HCT116 (cell line): ENCODE measurements at regions not wholly inside any gene's neighbourhood (a gene's known extent, or its start where the extent isn't known, plus 50 kb on each side); places are given as distances from the start of the nearest gene placed in this dataset.

Experiments used
- ATAC-seq: fragments of 200-7000 bp; cut with Tn5 transposase; 2 replicates; pipeline ENCODE4 v1.9.1; 2020; ENCODE audit warnings: mild to moderate bottlenecking, moderate library complexity
- BruUV-seq: library from RNA; stranded (reverse); fragments of 400-500 nt; replicated peaks from 2 replicates; lab custom pipeline; 2021; lab: Mats Ljungman, UMichigan
- CTCF ChIA-PET: fragments of 300-600 bp; sonication (Branson Sonifier 250); formaldehyde crosslinking; loops from one replicate; lab custom pipeline; 2021; ENCODE audit warnings: antibody characterized with exemption; lab: Charles Lee
- POLR2A ChIA-PET: fragments of 300-600, 350-600 bp; sonication (Branson Sonifier 250); formaldehyde crosslinking; loops from one replicate; lab custom pipeline; 2021; ENCODE audit warnings: antibody characterized with exemption; lab: Charles Lee
- RAD21 ChIA-PET, 2 experiments: fragments of 300-600 bp; sonication (Branson Sonifier 250); formaldehyde crosslinking; loops; one replicate each; lab custom pipeline; 2023; ENCODE audit warnings: low total read pairs in 2 of 2; ENCODE audit not compliant: uncharacterized antibody in 2 of 2, unreplicated experiment in 2 of 2, low non-redundant PET in 1 of 2; lab: Charles Lee
- DNase-seq: peaks from one replicate; pipeline ENCODE4 v3.0.0-alpha.2; 2010; ENCODE audit warnings: low read depth, low spot score
- H2AFZ ChIP-seq: fragments of 200-600 bp; shearing (Covaris generic), sonication (generic); 2 replicates; pipeline ENCODE4 v1.6.1; 2017; ENCODE audit warnings: low read depth, mixed run types, mixed read lengths, antibody characterized with exemption, low read length; ENCODE audit not compliant: poor library complexity, severe bottlenecking
- H3K27ac ChIP-seq: 2 replicates; pipeline ENCODE4 v1.5.1; 2012; ENCODE audit warnings: low read depth, low read length
- H3K27me3 ChIP-seq: fragments of 200-600 bp; sonication (generic); 2 replicates; pipeline ENCODE4 v1.6.1; 2016; ENCODE audit warnings: mixed run types, low read length, mixed read lengths; ENCODE audit not compliant: insufficient read depth
- H3K36me3 ChIP-seq, 2 experiments: fragments of 200-500 bp in 1 of 2; fragments of 200-600 bp in 1 of 2; sonication (Bioruptor generic) in 1 of 2; sonication (generic) in 1 of 2; 2 replicates each; pipeline versions ENCODE4 v1.5.1 to v1.6.1; 2014 to 2016; ENCODE audit warnings: low read length in 2 of 2, inconsistent platforms in 1 of 2, mixed read lengths in 1 of 2, mixed run types in 1 of 2; ENCODE audit not compliant: insufficient read depth in 2 of 2, control insufficient read depth in 1 of 2
- H3K4me1 ChIP-seq, 2 experiments: fragments of 200-600 bp in 1 of 2; sonication (generic) in 1 of 2; 2 replicates each; pipeline versions ENCODE4 v1.5.1 to v1.6.1; 2012 to 2017; ENCODE audit warnings: low read length in 2 of 2, inconsistent platforms in 1 of 2, mild to moderate bottlenecking in 1 of 2, mixed read lengths in 1 of 2, mixed run types in 1 of 2, moderate library complexity in 1 of 2; ENCODE audit not compliant: insufficient read depth in 2 of 2, control insufficient read depth in 1 of 2
- H3K4me2 ChIP-seq: fragments of 200-600 bp; sonication (generic); 2 replicates; pipeline ENCODE4 v1.6.1; 2017; ENCODE audit warnings: mixed run types, low read length, mixed read lengths
- H3K4me3 ChIP-seq, 2 experiments: fragments of 200-600 bp in 1 of 2; sonication (generic) in 1 of 2; replicated peaks in 1 of 2; 2 replicates each; pipeline ENCODE4 v1.5.1; 2011 to 2016; ENCODE audit warnings: low read length in 2 of 2, control low read depth in 1 of 2, low read depth in 1 of 2, mild to moderate bottlenecking in 1 of 2, mixed read lengths in 1 of 2, mixed run types in 1 of 2
- H3K79me2 ChIP-seq: fragments of 200-600 bp; sonication (generic); 2 replicates; pipeline ENCODE4 v1.6.1; 2017; ENCODE audit warnings: mild to moderate bottlenecking, mixed run types, low read length, moderate library complexity, mixed read lengths; ENCODE audit not compliant: insufficient read depth
- H3K9ac ChIP-seq: fragments of 200-600 bp; sonication (generic); 2 replicates; pipeline ENCODE4 v1.6.1; 2016; ENCODE audit warnings: low read length, mixed read lengths
- H3K9me2 ChIP-seq: fragments of 200-600 bp; sonication (generic), shearing (Covaris generic); 2 replicates; pipeline ENCODE4 v1.6.1; 2017; ENCODE audit warnings: mixed run types, mild to moderate bottlenecking, moderate library complexity; ENCODE audit not compliant: insufficient read depth
- H3K9me3 ChIP-seq, 2 experiments: fragments of 200-500 bp in 1 of 2; fragments of 200-600 bp in 1 of 2; sonication (Bioruptor generic) in 1 of 2; sonication (generic) in 1 of 2; 2 replicates each; pipeline ENCODE4 v1.6.1; 2014 to 2017; ENCODE audit warnings: low read length in 2 of 2, mixed read lengths in 2 of 2, inconsistent platforms in 1 of 2, low read depth in 1 of 2, mild to moderate bottlenecking in 1 of 2, mixed run types in 1 of 2, moderate library complexity in 1 of 2; ENCODE audit not compliant: control insufficient read depth in 1 of 2, insufficient read depth in 1 of 2
- H4K20me1 ChIP-seq: fragments of 200-600 bp; sonication (generic), shearing (Covaris generic); 2 replicates; pipeline ENCODE4 v1.6.1; 2017; ENCODE audit warnings: mixed run types, mild to moderate bottlenecking, moderate library complexity; ENCODE audit not compliant: insufficient read depth
- CBX3 ChIP-seq: IDR thresholded peaks from 2 replicates; pipeline ENCODE4 v1.6.1; 2012; ENCODE audit warnings: low read depth
- CEBPB ChIP-seq: IDR thresholded peaks from 2 replicates; pipeline ENCODE4 v1.6.1; 2012; ENCODE audit warnings: low read depth
- EGR1 ChIP-seq: IDR thresholded peaks from 2 replicates; pipeline ENCODE4 v1.6.1; 2012; ENCODE audit warnings: low read depth
- ELF1 ChIP-seq: IDR thresholded peaks from 2 replicates; pipeline ENCODE4 v1.6.1; 2012; ENCODE audit warnings: low read depth, borderline replicate concordance
- EZH2 ChIP-seq: fragments of 200-600 bp; sonication (generic); IDR thresholded peaks from 2 replicates; pipeline ENCODE4 v1.6.1; 2017; ENCODE audit warnings: antibody characterized with exemption, mixed run types
- EZH2phosphoT487 ChIP-seq: fragments of 200-600 bp; IDR thresholded peaks from 2 replicates; pipeline ENCODE4 v1.6.1; 2018; ENCODE audit warnings: antibody characterized with exemption, borderline replicate concordance
- FOSL1 ChIP-seq: IDR thresholded peaks from 2 replicates; pipeline ENCODE4 v1.6.1; 2012; ENCODE audit warnings: low read depth
- JUND ChIP-seq: IDR thresholded peaks from 2 replicates; pipeline ENCODE4 v1.6.1; 2012
- MAX ChIP-seq: IDR thresholded peaks from 2 replicates; pipeline ENCODE4 v1.6.1; 2012
- POLR2AphosphoS5 ChIP-seq: IDR thresholded peaks from 2 replicates; pipeline ENCODE4 v1.6.1; 2011; ENCODE audit warnings: mild to moderate bottlenecking, low read depth, low read length, moderate library complexity
- RAD21 ChIP-seq: IDR thresholded peaks from 2 replicates; pipeline ENCODE4 v1.6.1; 2012; ENCODE audit warnings: low read depth, mild to moderate bottlenecking
- REST ChIP-seq: IDR thresholded peaks from 2 replicates; pipeline ENCODE4 v1.6.1; 2012; ENCODE audit warnings: low read depth
- SP1 ChIP-seq: IDR thresholded peaks from 2 replicates; pipeline ENCODE4 v1.6.1; 2012; ENCODE audit warnings: low read depth
- SRF ChIP-seq: IDR thresholded peaks from 2 replicates; pipeline ENCODE4 v1.6.1; 2012; ENCODE audit warnings: low read depth
- TCF7L2 ChIP-seq: IDR thresholded peaks from 2 replicates; pipeline ENCODE4 v1.7.0; 2011; ENCODE audit warnings: borderline replicate concordance, inconsistent platforms; ENCODE audit not compliant: insufficient read depth, insufficient read length; ENCODE audit errors: extremely low read depth
- ZFX ChIP-seq: fragments of 450-650 bp; IDR thresholded peaks from 2 replicates; pipeline ENCODE4 v1.6.1; 2017
- ZNF274 ChIP-seq: fragments of 200-500 bp; sonication (Bioruptor generic); IDR thresholded peaks from 2 replicates; pipeline ENCODE4 v1.6.1; 2014; ENCODE audit warnings: mild to moderate bottlenecking, low read depth, low read length, inconsistent platforms
- intact Hi-C: fragments of 100-400 bp; cut with micrococcal nuclease; formaldehyde crosslinking; loops from 2 replicates; pipeline ENCODE4 v1.10.0; 2022
- TF ChIP-seq, protein P1 (sequence below): IDR thresholded peaks from 2 replicates; pipeline ENCODE4 v1.6.1; 2012

DNA sequence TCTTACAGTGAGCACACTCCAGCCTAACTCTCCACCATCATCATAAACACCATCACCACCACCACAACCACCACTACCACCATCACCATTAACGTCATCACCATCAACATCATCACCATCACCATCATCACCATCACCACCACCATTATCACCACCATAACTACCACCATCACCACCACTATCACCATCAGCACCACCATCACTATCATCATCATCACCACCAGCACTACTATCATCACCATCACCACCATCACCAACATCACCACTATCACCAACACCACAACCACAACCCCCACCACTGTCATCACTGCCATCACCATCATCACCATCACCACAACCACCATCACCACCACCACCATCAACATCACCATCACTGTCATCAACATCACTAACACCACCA is 279.0 kb upstream of the TCERG1L start:
- BruUV-seq, result no TSS peak
- no peaks in the 10 kb centered on the region for H3K36me3 ChIP-seq
- H3K9ac ChIP-seq, result no peak overlapping the region
- ATAC-seq, result no peak
- ChIA-PET CTCF (no interaction called here), POLR2A (no interaction called here)
- no peak overlapping the region for H2AFZ ChIP-seq
- no peak overlapping the region for H3K4me2 ChIP-seq
- no peaks in the 10 kb centered on the region for H3K79me2 ChIP-seq
- no peak overlapping the region for H3K27ac ChIP-seq
- H3K9me3 ChIP-seq, result no peaks in the 10 kb centered on the region
- no peaks in the 10 kb centered on the region for H3K9me2 ChIP-seq
- intact Hi-C loops, result no loop called here
- no peaks in the 10 kb centered on the region for H3K4me1 ChIP-seq
- TF ChIP-seq ZNF274 (no peak), EZH2 (no peak), MAX (no peak), EZH2phosphoT487 (no peak), TCF7L2 (no peak), REST (no peak)
- TF ChIP-seq, all 23 proteins: peak for 0
- Histone ChIP-seq H3K27me3 (no peaks in the 10 kb centered on the region), H4K20me1 (no peaks in the 10 kb centered on the region), H3K4me3 (no peak overlapping the region)
- RAD21 ChIA-PET, result no interaction called here
- DNase-seq, result no peak

DNA sequence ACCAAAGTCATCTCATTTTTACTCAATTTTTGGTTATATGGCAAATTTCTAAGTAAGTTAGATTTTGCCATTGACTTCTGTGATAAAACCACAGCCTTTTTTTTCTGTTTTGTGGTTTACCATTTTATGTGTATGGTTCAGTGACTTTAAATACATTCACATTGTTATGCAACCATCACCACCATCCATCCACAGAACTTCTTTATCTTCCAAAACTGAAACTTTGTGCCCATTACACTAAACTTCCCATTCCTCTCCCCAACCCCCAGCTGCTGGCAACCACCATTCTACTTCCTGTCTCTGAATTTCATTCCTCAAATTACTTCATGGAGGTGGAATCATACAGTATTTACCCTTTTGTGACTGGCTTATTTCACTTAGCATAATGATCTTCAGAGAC is 280.4 kb upstream of the TCERG1L start:
- intact Hi-C loops, result no loop called here
- TF ChIP-seq TCF7L2 (no peak), FOSL1 (no peak), EZH2phosphoT487 (no peak), RAD21 (no peak), SRF (no peak), JUND (no peak), CEBPB (no peak), EGR1 (no peak), POLR2AphosphoS5 (no peak), EZH2 (no peak), CBX3 (no peak), ZFX (no peak), ZNF274 (no peak), MAX (no peak), ELF1 (no peak), SP1 (no peak)
- TF ChIP-seq, protein P1, sequence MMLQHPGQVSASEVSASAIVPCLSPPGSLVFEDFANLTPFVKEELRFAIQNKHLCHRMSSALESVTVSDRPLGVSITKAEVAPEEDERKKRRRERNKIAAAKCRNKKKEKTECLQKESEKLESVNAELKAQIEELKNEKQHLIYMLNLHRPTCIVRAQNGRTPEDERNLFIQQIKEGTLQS, result no peak

More for the DNA sequence above, 280.4 kb upstream of the TCERG1L start:
- CTCF ChIA-PET, result no interaction called here
- H3K4me1 ChIP-seq, result no peaks in the 10 kb centered on the region
- DNase-seq (no peak), ATAC-seq (no peak)
- RAD21 ChIA-PET, result no interaction called here
- POLR2A ChIA-PET, result no interaction called here
- H3K27ac ChIP-seq, result no peak overlapping the region
- no peak overlapping the region for H3K4me2 ChIP-seq
- H2AFZ ChIP-seq, result no peak overlapping the region
- no peaks in the 10 kb centered on the region for H3K79me2 ChIP-seq
- no TSS peak for BruUV-seq
- H4K20me1 ChIP-seq, result no peaks in the 10 kb centered on the region
- H3K9ac ChIP-seq, result no peak overlapping the region
- H3K4me3 ChIP-seq, result no peak overlapping the region
- H3K9me3 ChIP-seq, result no peaks in the 10 kb centered on the region
- H3K9me2 ChIP-seq, result no peaks in the 10 kb centered on the region
- no peaks in the 10 kb centered on the region for H3K27me3 ChIP-seq
- H3K36me3 ChIP-seq, result no peaks in the 10 kb centered on the region
